H9 (cell line): ENCODE measurements at regions not wholly inside any gene's neighbourhood (a gene's known extent, or its start where the extent isn't known, plus 50 kb on each side); places are given as distances from the start of the nearest gene placed in this dataset.

Experiments used
- DNase-seq: peaks from one replicate; pipeline ENCODE4 v3.0.0-alpha.2; 2017
- H2AFZ ChIP-seq: one replicate; pipeline ENCODE4 v1.6.1; 2013; ENCODE audit warnings: mild to moderate bottlenecking, low read length, control low read depth, moderate library complexity
- H2AK5ac ChIP-seq: 2 replicates; pipeline ENCODE4 v1.6.1; 2013; ENCODE audit warnings: low read length, control low read depth, mixed read lengths; ENCODE audit not compliant: insufficient read length
- H2BK120ac ChIP-seq: one replicate; pipeline ENCODE4 v1.6.1; 2013; ENCODE audit warnings: low read depth, mild to moderate bottlenecking, low read length, control low read depth, inconsistent platforms; ENCODE audit not compliant: poor library complexity, severe bottlenecking
- H2BK12ac ChIP-seq: 2 replicates; pipeline ENCODE4 v1.6.1; 2013; ENCODE audit warnings: low read length, control low read depth, mixed read lengths, low read depth; ENCODE audit not compliant: insufficient read length
- H2BK15ac ChIP-seq: 2 replicates; pipeline ENCODE4 v1.6.1; 2013; ENCODE audit warnings: low read depth, low read length, control low read depth
- H2BK20ac ChIP-seq: one replicate; pipeline ENCODE4 v1.6.1; 2013; ENCODE audit warnings: low read depth, mild to moderate bottlenecking, low read length, control low read depth, inconsistent platforms; ENCODE audit not compliant: poor library complexity, severe bottlenecking
- H2BK5ac ChIP-seq: 2 replicates; pipeline ENCODE4 v1.6.1; 2013; ENCODE audit warnings: low read length, control low read depth, mixed read lengths; ENCODE audit not compliant: insufficient read length
- H3K14ac ChIP-seq: 2 replicates; pipeline ENCODE4 v1.6.1; 2013; ENCODE audit warnings: low read length, control low read depth; ENCODE audit not compliant: insufficient read depth
- H3K18ac ChIP-seq: 2 replicates; pipeline ENCODE4 v1.6.1; 2013; ENCODE audit warnings: low read depth, mild to moderate bottlenecking, mixed read lengths, low read length, control low read depth; ENCODE audit not compliant: insufficient read length
- H3K23ac ChIP-seq: 2 replicates; pipeline ENCODE4 v1.6.1; 2013; ENCODE audit warnings: low read length, control low read depth, mixed read lengths, low read depth; ENCODE audit not compliant: insufficient read length
- H3K23me2 ChIP-seq: 2 replicates; pipeline ENCODE4 v1.6.1; 2013; ENCODE audit warnings: low read depth, mild to moderate bottlenecking, mixed read lengths, low read length, control low read depth; ENCODE audit not compliant: insufficient read length, poor library complexity, severe bottlenecking
- H3K27ac ChIP-seq: 2 replicates; pipeline ENCODE4 v1.5.1; 2013; ENCODE audit warnings: low read length, control low read depth, mixed read lengths, low read depth; ENCODE audit not compliant: insufficient read length
- H3K27me3 ChIP-seq: 2 replicates; pipeline ENCODE4 v1.6.1; 2013; ENCODE audit warnings: low read length, control low read depth, inconsistent platforms; ENCODE audit not compliant: insufficient read depth
- H3K4ac ChIP-seq: 2 replicates; pipeline ENCODE4 v1.6.1; 2013; ENCODE audit warnings: low read depth, mild to moderate bottlenecking, control low read depth, inconsistent platforms, low read length, moderate library complexity
- H3K4me1 ChIP-seq: 2 replicates; pipeline ENCODE4 v1.6.1; 2013; ENCODE audit warnings: low read length, control low read depth, inconsistent platforms; ENCODE audit not compliant: insufficient read depth
- H3K4me2 ChIP-seq: 2 replicates; pipeline ENCODE4 v1.6.1; 2013; ENCODE audit warnings: low read length, control low read depth, mixed read lengths; ENCODE audit not compliant: insufficient read length, insufficient read depth
- H3K56ac ChIP-seq: 2 replicates; pipeline ENCODE4 v1.6.1; 2013; ENCODE audit warnings: low read depth, mild to moderate bottlenecking, mixed read lengths, low read length, control low read depth; ENCODE audit not compliant: insufficient read length
- H3K79me1 ChIP-seq: 2 replicates; pipeline ENCODE4 v1.6.1; 2013; ENCODE audit warnings: low read depth, mild to moderate bottlenecking, moderate library complexity, low read length, control low read depth, inconsistent platforms; ENCODE audit not compliant: insufficient read depth, poor library complexity, severe bottlenecking
- H3K79me2 ChIP-seq: 2 replicates; pipeline ENCODE4 v1.6.1; 2013; ENCODE audit warnings: low read length, control low read depth, inconsistent platforms; ENCODE audit not compliant: insufficient read depth
- H3K9ac ChIP-seq: 2 replicates; pipeline ENCODE4 v1.6.1; 2013; ENCODE audit warnings: low read length, control low read depth, mixed read lengths; ENCODE audit not compliant: insufficient read length; ENCODE audit errors: extremely low read depth
- H3K9me3 ChIP-seq: one replicate; pipeline ENCODE4 v1.6.1; 2013; ENCODE audit warnings: low read depth, low read length, inconsistent platforms; ENCODE audit not compliant: control insufficient read depth
- H3T11ph ChIP-seq: one replicate; pipeline ENCODE4 v1.6.1; 2013; ENCODE audit warnings: mild to moderate bottlenecking, low read length, control low read depth, inconsistent platforms
- H4K20me1 ChIP-seq: one replicate; pipeline ENCODE4 v1.6.1; 2013; ENCODE audit not compliant: control insufficient read depth, insufficient read length, insufficient read depth
- H4K5ac ChIP-seq: 2 replicates; pipeline ENCODE4 v1.6.1; 2013; ENCODE audit warnings: low read depth, mild to moderate bottlenecking, mixed read lengths, low read length, control low read depth; ENCODE audit not compliant: insufficient read length
- H4K8ac ChIP-seq: replicated peaks from 2 replicates; pipeline ENCODE4 v1.6.1; 2013; ENCODE audit warnings: low read length, control low read depth, mixed read lengths, low read depth; ENCODE audit not compliant: insufficient read length
- H4K91ac ChIP-seq: 2 replicates; pipeline ENCODE4 v1.6.1; 2013; ENCODE audit warnings: low read depth, mild to moderate bottlenecking, moderate library complexity, mixed read lengths, low read length, control low read depth; ENCODE audit not compliant: insufficient read length
- H3K27ac Mint-ChIP-seq, 3 experiments: 2 replicates in 2 of 3; 3 replicates in 1 of 3; pipeline ENCODE4 v1.8.0; 2020 to 2021; ENCODE audit warnings: mixed read lengths in 3 of 3, mild to moderate bottlenecking in 1 of 3, moderate library complexity in 1 of 3
- H3K27me3 Mint-ChIP-seq: 2 replicates; pipeline ENCODE4 v1.8.0; 2021; ENCODE audit warnings: low read depth, mild to moderate bottlenecking, moderate library complexity, mixed read lengths
- H3K36me3 Mint-ChIP-seq, 3 experiments: 2 replicates in 2 of 3; 3 replicates in 1 of 3; pipeline ENCODE4 v1.8.0; 2020 to 2021; ENCODE audit warnings: low read depth in 3 of 3, mixed read lengths in 3 of 3; ENCODE audit not compliant: insufficient read depth in 1 of 3
- H3K4me1 Mint-ChIP-seq, 2 experiments: 2 replicates each; pipeline ENCODE4 v1.8.0; 2020; ENCODE audit warnings: mixed read lengths in 2 of 2
- H3K4me3 Mint-ChIP-seq, 2 experiments: 2 replicates in 1 of 2; 3 replicates in 1 of 2; pipeline ENCODE4 v1.8.0; 2020 to 2021; ENCODE audit warnings: mild to moderate bottlenecking in 2 of 2, mixed read lengths in 2 of 2, moderate library complexity in 1 of 2
- H3K9me3 Mint-ChIP-seq, 2 experiments: 2 replicates in 1 of 2; 3 replicates in 1 of 2; pipeline ENCODE4 v1.8.0; 2020; ENCODE audit warnings: mild to moderate bottlenecking in 2 of 2, mixed read lengths in 2 of 2, moderate library complexity in 1 of 2
- WGBS: extraction: QIAGEN DNeasy Blood & Tissue Kit; methylation state at CpG from one replicate; pipeline ENCODE4 v1.1.7; 2013; ENCODE audit warnings: missing lambda C conversion rate, low lambda C conversion rate, mixed read lengths; ENCODE audit not compliant: insufficient read length; ENCODE audit errors: extremely low coverage; 5-methylcytosine and 5-hydroxymethylcytosine counted together
- TF ChIP-seq, protein P1 (sequence below): fragments of 200-600 bp; sonication (generic); conservative IDR thresholded peaks from 3 replicates; pipeline ENCODE4 v1.8.0; 2021; ENCODE audit warnings: antibody characterized with exemption, mild to moderate bottlenecking

DNA sequence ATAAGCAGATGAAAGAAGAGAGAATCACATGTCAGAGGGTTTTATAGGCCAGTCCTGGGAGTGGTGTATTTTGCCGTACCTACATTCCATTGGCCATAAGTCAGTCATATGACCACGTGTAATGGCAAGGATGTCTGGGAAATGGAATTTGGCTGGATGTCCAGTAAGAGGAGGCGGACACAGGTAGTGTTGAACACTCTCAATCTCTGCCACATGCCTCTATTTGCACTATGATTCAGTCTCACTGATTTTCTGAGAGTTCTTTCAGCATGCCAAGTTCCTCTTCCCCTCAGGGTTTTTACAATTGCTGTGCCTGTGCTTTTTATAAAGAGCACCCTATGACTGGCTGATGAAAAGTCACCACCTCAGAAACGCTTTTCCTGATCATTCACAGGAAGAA lies 164.2 kb upstream of the GPR101 start:
- Histone ChIP-seq H3K79me2 (no peaks in the 10 kb centered on the region), H3K56ac (no peak overlapping the region), H2BK12ac (no peak overlapping the region), H2AK5ac (no peak overlapping the region), H3K4me1 (no peaks in the 10 kb centered on the region), H3T11ph (no peak overlapping the region), H3K23ac (no peak overlapping the region), H4K8ac (no peak overlapping the region), H3K14ac (no peak overlapping the region), H2BK15ac (no peak overlapping the region), H2BK20ac (no peak overlapping the region), H4K20me1 (no peaks in the 10 kb centered on the region), H3K4ac (no peak overlapping the region), H3K27ac (no peak overlapping the region), H3K4me2 (no peak overlapping the region), H3K9ac (no peak overlapping the region), H3K23me2 (no peaks in the 10 kb centered on the region), H4K91ac (no peak overlapping the region), H2BK120ac (no peak overlapping the region), H3K9me3 (peaks cover 14% of the 10 kb centered on the region), H2BK5ac (no peak overlapping the region), H4K5ac (no peak overlapping the region), H3K79me1 (no peaks in the 10 kb centered on the region), H3K27me3 (no peaks in the 10 kb centered on the region), H3K18ac (no peak overlapping the region), H2AFZ (no peak overlapping the region)
- no peak for DNase-seq
- peaks cover 0 to 55% of the 10 kb centered on the region in 2 experiments; a peak in 2 of 5 replicates for H3K9me3 Mint-ChIP-seq
- peaks cover 0 to 5% (median 0%) of the 10 kb centered on the region in 3 experiments; a peak in 2 of 7 replicates for H3K36me3 Mint-ChIP-seq
- no peaks in the 10 kb centered on the region for H3K4me1 Mint-ChIP-seq
- H3K27me3 Mint-ChIP-seq = peaks cover 3% of the 10 kb centered on the region; the same call in 1 of the 2 replicates
- TF ChIP-seq, protein P1, sequence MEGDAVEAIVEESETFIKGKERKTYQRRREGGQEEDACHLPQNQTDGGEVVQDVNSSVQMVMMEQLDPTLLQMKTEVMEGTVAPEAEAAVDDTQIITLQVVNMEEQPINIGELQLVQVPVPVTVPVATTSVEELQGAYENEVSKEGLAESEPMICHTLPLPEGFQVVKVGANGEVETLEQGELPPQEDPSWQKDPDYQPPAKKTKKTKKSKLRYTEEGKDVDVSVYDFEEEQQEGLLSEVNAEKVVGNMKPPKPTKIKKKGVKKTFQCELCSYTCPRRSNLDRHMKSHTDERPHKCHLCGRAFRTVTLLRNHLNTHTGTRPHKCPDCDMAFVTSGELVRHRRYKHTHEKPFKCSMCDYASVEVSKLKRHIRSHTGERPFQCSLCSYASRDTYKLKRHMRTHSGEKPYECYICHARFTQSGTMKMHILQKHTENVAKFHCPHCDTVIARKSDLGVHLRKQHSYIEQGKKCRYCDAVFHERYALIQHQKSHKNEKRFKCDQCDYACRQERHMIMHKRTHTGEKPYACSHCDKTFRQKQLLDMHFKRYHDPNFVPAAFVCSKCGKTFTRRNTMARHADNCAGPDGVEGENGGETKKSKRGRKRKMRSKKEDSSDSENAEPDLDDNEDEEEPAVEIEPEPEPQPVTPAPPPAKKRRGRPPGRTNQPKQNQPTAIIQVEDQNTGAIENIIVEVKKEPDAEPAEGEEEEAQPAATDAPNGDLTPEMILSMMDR = no peak
- no peak overlapping the region for H3K27ac Mint-ChIP-seq
- WGBS = no CpG with 5 or more reads among the region's 4 CpGs
- no peak overlapping the region for H3K4me3 Mint-ChIP-seq
